WTC11 (cell line): ENCODE measurements at regions not wholly inside any gene's neighbourhood (a gene's known extent, or its start where the extent isn't known, plus 50 kb on each side); places are given as distances from the start of the nearest gene placed in this dataset.

Experiments
- CREB1 ChIP-seq: sonication (generic); formaldehyde crosslinking; IDR thresholded peaks from 2 replicates; pipeline ENCODE4 v1.8.0; 2023; ENCODE audit warnings: mild to moderate bottlenecking, missing genetic modification reagents
- GRHL2 ChIP-seq: fragments of 250-450 bp; sonication (Bioruptor Pico); IDR thresholded peaks from 2 replicates; pipeline ENCODE4 v1.8.0; 2022; ENCODE audit warnings: mild to moderate bottlenecking, moderate library complexity; ENCODE audit not compliant: insufficient replicate concordance, severe bottlenecking
- IRF2 ChIP-seq: sonication (generic); formaldehyde crosslinking; IDR thresholded peaks from 2 replicates; pipeline ENCODE4 v1.8.0; 2022; ENCODE audit warnings: low read depth, missing genetic modification reagents, borderline replicate concordance
- JUN ChIP-seq: sonication (generic); formaldehyde crosslinking; IDR thresholded peaks from 2 replicates; pipeline ENCODE4 v1.8.0; 2023; ENCODE audit warnings: mild to moderate bottlenecking, missing genetic modification reagents
- MXD4 ChIP-seq: fragments of 250-450 bp; sonication (Bioruptor Pico); IDR thresholded peaks from 2 replicates; pipeline ENCODE4 v1.8.0; 2021; ENCODE audit warnings: mild to moderate bottlenecking, moderate library complexity, borderline replicate concordance
- SMAD3 ChIP-seq: sonication (generic); formaldehyde crosslinking; IDR thresholded peaks from 2 replicates; pipeline ENCODE4 v1.8.0; 2022; ENCODE audit warnings: missing genetic modification reagents, mild to moderate bottlenecking, borderline replicate concordance
- SOX15 ChIP-seq: fragments of 250-450 bp; sonication (Bioruptor Pico); IDR thresholded peaks from 2 replicates; pipeline ENCODE4 v1.9.0; 2021; ENCODE audit warnings: mild to moderate bottlenecking
- SP1 ChIP-seq: sonication (generic); formaldehyde crosslinking; conservative IDR thresholded peaks from 2 replicates; pipeline ENCODE4 v1.8.1; 2022; ENCODE audit warnings: missing genetic modification reagents
- TCF7 ChIP-seq: sonication (generic); formaldehyde crosslinking; IDR thresholded peaks from 2 replicates; pipeline ENCODE4 v1.8.0; 2022; ENCODE audit warnings: mild to moderate bottlenecking, low read depth, missing genetic modification reagents, moderate library complexity
- TF ChIP-seq, protein P1 (sequence below): sonication (generic); formaldehyde crosslinking; IDR thresholded peaks from 2 replicates; pipeline ENCODE4 v1.8.0; 2022; ENCODE audit warnings: mild to moderate bottlenecking, missing genetic modification reagents
- TF ChIP-seq, protein P2 (sequence below): sonication (generic); formaldehyde crosslinking; IDR thresholded peaks from 2 replicates; pipeline ENCODE4 v1.8.0; 2022; ENCODE audit warnings: missing genetic modification reagents
- TF ChIP-seq, protein P3 (sequence below): fragments of 200-600 bp; IDR thresholded peaks from 2 replicates; pipeline ENCODE4 v1.8.0; 2022; ENCODE audit warnings: antibody characterized with exemption
- TF ChIP-seq, protein P4 (sequence below): sonication (generic); formaldehyde crosslinking; IDR thresholded peaks from 2 replicates; pipeline ENCODE4 v1.8.1; 2023; ENCODE audit warnings: mild to moderate bottlenecking, missing genetic modification reagents
- TF ChIP-seq, protein P5 (sequence below): sonication (generic); formaldehyde crosslinking; IDR thresholded peaks from 2 replicates; pipeline ENCODE4 v1.8.0; 2022; ENCODE audit warnings: mild to moderate bottlenecking, missing genetic modification reagents

DNA sequence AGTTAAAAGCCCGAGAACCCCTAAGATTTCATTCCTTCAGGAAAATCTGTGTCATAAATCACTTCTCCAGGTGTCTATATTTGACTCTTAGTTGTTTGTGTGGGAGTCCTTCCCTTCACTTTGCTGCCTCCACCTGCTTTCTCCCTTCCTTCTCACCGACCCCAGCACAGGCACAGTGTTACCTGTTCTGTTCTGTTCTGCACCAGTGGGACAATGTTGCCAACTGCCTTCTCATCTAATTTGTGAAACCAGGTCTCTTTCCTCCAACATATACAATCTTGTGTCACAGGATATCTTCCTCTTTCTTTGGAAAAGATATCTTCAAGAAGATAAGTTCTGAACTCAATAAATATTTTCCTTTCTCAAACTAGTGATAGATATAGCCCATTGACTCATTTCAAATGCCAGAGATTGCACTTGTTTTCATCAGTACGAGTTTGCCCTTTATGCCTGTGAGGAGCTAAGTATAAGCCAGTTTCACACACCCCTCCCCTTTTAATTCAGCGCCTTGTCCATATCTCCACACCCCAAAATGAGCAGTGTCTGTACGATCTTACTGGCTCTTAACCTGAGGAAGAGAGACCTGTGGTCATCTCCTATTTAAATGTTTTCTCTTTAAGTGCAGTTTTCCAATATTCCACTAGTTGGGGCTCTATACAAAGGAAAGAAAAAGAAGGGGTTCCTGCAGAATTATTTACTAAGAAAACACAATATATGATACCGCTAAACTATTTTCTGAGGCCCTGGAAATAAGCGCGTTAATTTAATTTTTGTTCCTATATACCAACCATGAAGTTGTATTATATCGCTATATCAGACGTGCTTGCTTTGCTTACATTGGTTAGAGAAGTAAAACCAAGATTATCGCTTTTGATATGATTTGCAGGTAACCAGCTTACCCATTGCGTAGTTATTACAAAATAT is 81.6 kb upstream of the PREP start:
- TF ChIP-seq JUN (CRISPR knock-in tag), result no peak
- TF ChIP-seq, protein P1, sequence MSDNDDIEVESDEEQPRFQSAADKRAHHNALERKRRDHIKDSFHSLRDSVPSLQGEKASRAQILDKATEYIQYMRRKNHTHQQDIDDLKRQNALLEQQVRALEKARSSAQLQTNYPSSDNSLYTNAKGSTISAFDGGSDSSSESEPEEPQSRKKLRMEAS (CRISPR knock-in tag), result no peak
- TF ChIP-seq, protein P2, sequence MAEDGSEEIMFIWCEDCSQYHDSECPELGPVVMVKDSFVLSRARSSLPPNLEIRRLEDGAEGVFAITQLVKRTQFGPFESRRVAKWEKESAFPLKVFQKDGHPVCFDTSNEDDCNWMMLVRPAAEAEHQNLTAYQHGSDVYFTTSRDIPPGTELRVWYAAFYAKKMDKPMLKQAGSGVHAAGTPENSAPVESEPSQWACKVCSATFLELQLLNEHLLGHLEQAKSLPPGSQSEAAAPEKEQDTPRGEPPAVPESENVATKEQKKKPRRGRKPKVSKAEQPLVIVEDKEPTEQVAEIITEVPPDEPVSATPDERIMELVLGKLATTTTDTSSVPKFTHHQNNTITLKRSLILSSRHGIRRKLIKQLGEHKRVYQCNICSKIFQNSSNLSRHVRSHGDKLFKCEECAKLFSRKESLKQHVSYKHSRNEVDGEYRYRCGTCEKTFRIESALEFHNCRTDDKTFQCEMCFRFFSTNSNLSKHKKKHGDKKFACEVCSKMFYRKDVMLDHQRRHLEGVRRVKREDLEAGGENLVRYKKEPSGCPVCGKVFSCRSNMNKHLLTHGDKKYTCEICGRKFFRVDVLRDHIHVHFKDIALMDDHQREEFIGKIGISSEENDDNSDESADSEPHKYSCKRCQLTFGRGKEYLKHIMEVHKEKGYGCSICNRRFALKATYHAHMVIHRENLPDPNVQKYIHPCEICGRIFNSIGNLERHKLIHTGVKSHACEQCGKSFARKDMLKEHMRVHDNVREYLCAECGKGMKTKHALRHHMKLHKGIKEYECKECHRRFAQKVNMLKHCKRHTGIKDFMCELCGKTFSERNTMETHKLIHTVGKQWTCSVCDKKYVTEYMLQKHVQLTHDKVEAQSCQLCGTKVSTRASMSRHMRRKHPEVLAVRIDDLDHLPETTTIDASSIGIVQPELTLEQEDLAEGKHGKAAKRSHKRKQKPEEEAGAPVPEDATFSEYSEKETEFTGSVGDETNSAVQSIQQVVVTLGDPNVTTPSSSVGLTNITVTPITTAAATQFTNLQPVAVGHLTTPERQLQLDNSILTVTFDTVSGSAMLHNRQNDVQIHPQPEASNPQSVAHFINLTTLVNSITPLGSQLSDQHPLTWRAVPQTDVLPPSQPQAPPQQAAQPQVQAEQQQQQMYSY (CRISPR knock-in tag), result no peak
- TF ChIP-seq, protein P3, sequence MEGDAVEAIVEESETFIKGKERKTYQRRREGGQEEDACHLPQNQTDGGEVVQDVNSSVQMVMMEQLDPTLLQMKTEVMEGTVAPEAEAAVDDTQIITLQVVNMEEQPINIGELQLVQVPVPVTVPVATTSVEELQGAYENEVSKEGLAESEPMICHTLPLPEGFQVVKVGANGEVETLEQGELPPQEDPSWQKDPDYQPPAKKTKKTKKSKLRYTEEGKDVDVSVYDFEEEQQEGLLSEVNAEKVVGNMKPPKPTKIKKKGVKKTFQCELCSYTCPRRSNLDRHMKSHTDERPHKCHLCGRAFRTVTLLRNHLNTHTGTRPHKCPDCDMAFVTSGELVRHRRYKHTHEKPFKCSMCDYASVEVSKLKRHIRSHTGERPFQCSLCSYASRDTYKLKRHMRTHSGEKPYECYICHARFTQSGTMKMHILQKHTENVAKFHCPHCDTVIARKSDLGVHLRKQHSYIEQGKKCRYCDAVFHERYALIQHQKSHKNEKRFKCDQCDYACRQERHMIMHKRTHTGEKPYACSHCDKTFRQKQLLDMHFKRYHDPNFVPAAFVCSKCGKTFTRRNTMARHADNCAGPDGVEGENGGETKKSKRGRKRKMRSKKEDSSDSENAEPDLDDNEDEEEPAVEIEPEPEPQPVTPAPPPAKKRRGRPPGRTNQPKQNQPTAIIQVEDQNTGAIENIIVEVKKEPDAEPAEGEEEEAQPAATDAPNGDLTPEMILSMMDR, result peak; percentile 40
- TF ChIP-seq GRHL2 (CRISPR knock-in tag), result no peak
- TF ChIP-seq, protein P4, sequence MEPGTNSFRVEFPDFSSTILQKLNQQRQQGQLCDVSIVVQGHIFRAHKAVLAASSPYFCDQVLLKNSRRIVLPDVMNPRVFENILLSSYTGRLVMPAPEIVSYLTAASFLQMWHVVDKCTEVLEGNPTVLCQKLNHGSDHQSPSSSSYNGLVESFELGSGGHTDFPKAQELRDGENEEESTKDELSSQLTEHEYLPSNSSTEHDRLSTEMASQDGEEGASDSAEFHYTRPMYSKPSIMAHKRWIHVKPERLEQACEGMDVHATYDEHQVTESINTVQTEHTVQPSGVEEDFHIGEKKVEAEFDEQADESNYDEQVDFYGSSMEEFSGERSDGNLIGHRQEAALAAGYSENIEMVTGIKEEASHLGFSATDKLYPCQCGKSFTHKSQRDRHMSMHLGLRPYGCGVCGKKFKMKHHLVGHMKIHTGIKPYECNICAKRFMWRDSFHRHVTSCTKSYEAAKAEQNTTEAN, result no peak
- TF ChIP-seq TCF7 (CRISPR knock-in tag), result no peak
- TF ChIP-seq, protein P5, sequence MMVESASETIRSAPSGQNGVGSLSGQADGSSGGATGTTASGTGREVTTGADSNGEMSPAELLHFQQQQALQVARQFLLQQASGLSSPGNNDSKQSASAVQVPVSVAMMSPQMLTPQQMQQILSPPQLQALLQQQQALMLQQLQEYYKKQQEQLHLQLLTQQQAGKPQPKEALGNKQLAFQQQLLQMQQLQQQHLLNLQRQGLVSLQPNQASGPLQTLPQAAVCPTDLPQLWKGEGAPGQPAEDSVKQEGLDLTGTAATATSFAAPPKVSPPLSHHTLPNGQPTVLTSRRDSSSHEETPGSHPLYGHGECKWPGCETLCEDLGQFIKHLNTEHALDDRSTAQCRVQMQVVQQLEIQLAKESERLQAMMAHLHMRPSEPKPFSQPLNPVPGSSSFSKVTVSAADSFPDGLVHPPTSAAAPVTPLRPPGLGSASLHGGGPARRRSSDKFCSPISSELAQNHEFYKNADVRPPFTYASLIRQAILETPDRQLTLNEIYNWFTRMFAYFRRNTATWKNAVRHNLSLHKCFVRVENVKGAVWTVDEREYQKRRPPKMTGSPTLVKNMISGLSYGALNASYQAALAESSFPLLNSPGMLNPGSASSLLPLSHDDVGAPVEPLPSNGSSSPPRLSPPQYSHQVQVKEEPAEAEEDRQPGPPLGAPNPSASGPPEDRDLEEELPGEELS (CRISPR knock-in tag), result no peak
- TF ChIP-seq IRF2 (CRISPR knock-in tag), result no peak
- TF ChIP-seq CREB1 (CRISPR knock-in tag), result no peak
- no peak for TF ChIP-seq MXD4 (CRISPR knock-in tag)
- TF ChIP-seq SP1 (CRISPR knock-in tag), result no peak
- no peak for TF ChIP-seq SMAD3 (CRISPR knock-in tag)
- TF ChIP-seq SOX15 (CRISPR knock-in tag), result no peak
